GM19240 (cell line): ENCODE measurements at regions not wholly inside any gene's neighbourhood (a gene's known extent, or its start where the extent isn't known, plus 50 kb on each side); places are given as distances from the start of the nearest gene placed in this dataset.

ENCODE experiments used
- DNase-seq: peaks from one replicate; pipeline ENCODE4 v3.0.0; 2011; ENCODE audit warnings: low spot score; ENCODE audit not compliant: insufficient read length

DNA sequence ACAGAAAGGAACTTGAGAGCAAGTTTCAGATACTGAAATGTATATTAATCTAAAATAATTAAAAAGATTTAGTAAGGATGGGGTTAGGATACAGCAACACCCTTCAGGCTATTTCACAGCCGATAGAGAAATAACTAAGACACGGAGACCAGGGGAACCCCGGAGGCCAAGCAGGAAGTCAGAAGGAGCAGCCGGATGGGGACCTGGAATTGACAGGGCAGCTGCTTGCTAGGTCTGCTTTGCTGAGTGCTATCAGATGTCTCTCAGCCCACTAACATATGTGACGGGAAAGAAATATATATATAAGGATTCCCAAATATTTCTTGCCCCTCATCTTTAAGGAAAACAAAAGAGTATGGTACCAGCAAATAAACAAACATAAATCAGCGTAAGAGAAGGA lies 154.1 kb upstream of the CDH5 start:
- DNase-seq = no peak

DNA sequence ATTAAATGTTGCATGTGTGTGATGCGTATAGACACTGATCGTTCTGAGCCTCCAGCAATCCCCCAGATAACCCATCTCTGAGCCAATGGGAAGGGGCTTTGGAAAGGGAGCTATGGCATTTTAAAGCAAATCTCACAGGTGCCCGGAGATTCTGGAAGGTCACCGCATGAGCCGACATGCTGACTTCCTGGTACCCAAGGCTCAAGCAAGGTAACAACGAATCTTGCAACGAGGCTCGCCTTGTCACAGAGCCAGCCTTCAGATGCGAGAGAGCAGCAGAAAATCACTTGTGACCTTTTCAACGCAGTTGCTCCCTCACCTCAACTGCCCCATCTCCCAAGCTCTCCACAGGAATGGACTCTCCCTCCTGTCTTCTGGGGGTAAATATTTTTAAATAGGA lies 154.8 kb upstream of the CDH5 start:
- DNase-seq = no peak

DNA sequence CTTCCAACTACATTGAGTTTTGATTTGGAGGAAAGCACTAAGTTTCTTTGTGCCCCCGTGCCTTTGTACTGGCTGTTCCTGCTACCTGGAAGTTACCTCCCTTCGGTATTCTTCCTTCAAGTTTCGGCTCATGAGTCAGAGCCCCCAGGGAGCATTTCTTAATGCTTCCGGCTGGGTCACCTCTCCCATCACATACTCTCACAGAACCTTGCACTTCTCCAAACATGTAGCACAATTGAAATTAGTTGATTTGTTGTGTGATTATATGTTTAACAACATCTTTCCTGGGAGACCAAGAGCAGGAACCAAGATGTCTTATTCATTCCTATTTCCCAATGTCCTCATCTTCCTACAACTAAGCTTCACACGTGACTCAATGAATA lies 158.6 kb upstream of the CDH5 start:
- no peak for DNase-seq

DNA sequence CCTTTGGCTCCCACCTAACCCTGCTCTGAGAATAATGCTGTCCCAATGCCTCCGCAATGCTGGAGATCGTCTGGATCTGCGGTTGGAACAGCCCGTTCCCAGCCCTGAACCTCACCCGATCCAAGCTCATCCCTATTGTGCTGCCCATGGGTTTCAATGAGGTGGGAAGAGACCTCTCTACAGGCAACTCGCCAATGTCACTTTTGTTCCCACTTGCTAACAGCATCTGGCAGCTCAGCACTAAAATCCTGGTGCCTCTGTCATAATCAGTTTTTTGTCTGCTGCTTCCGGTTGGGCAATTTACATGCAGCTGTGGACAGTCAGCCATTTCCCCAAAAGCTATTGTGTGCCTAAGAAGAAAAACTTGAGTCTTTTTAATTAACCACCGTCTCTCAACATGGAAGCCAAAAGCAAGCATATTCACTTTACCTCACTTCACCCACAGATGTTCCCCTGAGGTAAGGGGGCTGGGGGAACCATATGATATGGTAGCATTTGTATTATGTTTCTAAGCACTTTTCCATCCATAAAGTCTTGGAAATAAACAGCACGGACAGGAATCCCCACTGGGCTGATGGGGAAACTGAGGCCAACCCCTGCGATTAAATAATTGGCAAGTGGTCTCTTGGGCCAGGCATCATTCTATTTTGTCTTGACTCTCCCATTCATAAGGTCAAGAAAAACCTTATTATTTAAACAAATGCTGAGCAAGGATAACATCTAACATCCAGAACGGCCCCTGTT lies 159.2 kb upstream of the CDH5 start:
- DNase-seq = no peak

DNA sequence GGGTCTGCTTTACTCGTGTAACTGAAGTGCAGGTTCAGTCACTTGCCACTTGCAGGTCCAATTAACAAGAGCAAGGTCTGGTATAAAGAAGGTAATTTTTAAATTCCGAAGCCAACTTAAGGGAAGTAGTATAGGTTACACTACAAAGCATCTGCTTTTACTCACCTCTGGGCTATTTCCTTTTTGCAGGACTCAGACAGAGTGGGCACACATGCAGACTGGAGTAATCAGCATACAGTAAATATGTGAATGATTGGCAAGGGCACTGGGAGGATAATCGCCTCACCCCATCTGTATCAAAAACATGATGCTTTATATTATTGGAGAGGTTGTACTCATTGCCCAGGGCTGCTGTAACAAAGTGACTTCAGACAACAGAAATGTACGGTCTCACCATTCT lies 160.1 kb upstream of the CDH5 start:
- no peak for DNase-seq

DNA sequence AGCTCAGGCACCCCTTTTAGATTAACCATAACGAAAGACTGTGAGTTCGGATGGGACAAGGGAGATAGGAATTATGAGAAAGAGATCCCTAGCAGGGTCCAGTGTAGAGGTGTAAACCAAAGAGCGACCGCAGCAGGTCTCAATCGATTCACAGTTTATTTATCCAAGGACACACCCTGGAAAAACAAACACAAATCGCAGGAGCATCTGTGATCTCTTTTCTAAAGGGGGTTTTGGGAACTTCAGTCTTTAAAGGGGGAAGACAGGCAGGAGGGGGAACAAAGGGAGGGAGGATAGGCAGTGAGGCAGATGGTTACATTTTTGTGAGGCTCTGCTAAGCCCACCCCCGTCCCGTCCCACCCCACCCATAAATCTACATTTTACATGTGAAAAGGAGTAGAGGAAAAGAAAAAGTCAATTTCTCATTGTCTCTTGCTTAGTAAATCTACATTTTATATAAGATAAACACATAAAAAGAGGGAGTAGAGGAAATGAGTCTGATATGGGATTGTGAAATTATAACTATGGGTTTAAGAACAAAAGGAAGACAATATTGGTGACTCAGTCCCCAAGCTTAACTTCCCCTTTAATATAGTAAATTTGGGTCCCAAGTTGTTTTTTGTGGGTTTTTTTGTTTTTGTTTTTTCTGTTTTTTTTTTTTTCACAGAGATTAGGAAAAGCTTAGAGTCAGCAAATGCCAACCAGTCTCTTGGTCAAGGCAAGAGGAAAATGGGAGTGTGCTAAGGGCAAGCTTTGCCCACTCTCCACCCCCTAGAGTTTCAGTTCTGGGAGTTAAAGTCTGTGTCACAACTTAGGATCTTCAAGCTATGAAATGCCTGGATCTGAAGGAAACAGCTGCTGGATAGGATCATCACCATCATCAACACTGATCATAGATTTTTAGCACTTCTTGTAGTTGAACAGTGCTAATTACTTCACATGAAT lies 160.9 kb upstream of the CDH5 start:
- no peak for DNase-seq

DNA sequence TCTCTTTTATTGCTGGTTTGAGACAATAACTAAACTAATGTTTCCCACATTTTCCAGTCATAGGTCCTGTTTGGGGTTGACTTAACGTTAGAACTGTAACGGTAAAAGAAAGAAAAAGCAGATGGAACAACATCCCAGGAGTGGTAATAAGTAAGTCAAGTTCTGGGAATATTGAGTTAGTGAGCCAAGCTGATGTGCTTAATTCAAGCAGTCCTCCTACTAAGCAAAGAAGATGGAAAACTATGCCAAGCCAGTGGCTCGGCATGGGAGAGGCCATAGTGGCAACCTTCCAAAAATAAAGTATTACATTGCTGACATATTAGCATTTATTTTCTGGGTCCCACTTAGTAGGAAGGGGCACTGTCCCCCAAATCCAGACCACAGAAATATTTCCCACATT lies 161.7 kb upstream of the CDH5 start:
- no peak for DNase-seq

DNA sequence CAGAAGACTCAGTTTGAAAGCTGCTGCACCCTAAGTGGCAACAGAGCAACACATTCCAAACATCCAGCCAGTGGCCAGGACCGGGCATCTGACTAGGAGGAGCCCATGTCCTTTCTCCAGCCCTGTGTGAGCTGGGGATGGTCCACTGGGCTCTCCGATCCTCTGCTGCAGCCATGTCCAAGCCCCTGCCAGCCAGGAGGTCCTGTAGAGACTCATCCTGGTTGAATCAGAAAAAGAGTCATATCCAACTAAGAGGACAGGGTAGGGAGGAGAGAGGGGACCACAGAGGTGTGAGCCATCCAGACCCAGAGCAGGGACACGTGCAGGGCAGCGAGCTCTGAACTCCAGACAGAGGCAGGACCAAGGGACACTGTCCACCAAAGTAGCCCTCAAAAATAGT lies 163.0 kb upstream of the CDH5 start:
- DNase-seq = no peak

DNA sequence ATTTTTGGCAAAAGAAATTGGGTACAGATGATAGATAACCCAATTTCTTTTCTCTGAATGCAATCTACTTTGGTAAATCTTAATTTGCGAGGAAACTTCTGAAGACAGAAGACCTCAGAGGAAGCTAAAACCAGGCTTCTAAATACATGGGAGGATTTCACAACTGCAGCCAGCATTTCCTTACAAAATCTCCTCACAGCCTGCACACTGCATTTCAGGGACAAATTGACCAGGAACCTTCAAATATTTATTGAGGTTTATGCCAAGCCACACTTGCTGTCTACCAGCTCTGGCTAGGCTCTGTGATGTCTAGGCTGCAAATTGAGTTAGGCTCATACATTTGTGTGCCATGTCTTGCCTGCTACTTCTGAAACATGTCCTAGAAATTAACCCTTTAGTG lies 167.3 kb upstream of the CDH5 start:
- no peak for DNase-seq

DNA sequence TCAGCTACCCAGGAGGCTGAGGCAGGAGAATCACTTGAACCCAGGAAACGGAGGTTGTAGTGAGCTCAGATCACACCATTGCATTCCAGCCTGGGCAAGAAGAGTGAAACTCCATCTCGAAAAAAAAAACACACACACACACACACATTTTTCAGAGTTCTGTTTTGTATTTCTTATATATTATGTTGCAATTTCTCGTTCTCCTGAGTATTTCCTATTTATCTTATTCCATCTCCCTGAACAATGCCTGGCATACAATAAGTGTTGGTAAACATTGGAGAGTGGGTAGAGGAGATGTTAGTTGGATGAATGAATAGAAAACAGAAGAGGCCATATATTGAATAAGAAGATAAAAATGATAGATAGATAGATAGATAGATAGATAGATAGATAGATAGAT lies 167.8 kb upstream of the CDH5 start:
- DNase-seq = no peak

DNA sequence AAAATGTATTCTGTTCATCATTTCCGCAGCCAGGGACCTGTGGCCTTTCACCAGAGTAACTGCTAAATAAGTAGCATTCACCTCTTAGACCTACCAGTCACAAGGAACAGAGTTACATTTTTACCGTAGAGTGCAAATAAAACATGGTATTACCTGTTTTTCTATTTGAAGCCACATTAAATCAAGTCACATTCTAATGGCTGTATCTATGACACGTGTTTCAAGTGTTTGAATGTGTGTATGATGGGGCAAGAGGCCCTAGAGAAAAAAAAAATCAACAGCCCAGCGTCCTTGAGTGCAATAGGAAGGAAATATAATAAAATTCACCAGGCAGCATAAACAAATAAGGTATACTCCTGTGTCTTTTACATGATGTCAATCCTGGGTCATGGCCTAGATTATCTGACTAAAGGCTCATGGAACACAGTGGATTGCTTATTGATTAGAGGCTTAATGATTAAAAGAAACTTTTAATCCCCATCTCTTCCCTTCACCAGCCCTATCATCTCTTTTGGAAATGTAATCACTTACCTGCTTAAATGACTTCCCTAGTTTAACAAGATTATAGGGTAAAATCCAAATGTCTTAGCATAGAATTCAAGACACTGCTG lies 168.7 kb upstream of the CDH5 start:
- no peak for DNase-seq

DNA sequence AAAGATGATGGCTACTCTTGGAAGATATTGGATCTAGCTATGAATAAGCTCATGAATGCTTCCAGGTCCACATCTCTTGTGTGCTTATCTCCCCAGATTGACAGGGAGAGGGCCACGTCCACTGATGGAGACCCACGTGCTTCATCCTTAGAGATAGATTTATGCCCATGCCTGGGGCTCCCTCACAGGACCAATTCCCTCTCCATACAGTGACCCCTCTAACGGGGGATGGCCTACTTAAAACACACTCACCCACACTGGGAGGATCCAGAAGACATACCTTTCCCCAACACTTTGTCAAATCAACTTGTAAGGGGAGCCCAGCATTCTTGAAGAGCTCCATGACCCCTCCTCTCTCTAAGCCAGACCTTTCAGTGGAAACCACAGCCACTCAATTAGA lies 169.7 kb upstream of the CDH5 start:
- DNase-seq = no peak

DNA sequence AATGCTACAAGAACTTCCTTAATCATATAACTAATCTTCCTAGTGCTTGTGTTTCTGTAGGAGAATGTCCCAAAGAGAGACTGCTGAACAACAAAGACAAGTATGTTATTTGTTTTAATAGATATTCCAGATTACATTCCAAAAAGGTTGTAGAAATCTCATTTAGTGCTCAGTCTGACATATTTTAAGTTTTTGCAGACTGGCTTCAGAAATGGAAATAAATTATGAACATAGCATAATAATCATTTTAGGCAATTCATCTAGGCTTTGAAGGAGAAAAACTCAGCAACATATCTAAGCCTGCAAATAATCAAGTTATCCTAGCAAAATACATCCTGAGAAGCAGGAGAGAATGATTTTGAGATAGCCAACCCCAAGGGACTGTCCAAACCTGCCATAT lies 171.6 kb upstream of the CDH5 start:
- DNase-seq = no peak

DNA sequence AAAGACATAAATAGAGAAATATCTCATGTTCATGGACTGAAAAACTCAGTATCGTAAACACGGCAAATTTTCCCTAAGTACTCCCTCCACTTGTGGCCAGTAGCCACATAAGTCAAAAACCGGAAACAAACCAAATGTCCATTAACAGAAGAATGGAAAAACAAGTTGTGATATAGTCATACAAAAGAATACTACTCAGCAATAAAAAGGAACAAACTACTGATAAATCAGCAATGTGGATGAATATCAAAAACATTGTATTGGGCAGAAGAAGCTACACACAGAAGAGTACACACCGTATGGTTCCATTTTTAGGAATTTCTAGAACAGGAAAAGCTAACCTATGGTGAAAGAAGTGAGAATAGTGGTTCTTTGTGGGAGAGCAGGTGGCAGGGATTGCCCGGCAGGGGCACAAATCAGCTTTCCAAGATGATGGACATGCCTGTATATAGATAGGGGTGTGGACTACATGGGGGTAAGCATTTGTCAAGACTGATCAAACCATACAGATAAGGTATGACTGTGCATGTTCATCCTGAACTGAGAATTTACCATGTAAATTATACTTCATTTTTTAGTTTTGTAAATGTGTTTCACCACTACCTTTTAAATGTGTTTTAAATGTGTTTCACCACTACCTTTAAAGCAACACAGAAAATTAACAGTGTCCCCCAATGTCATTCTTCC lies 172.8 kb upstream of the CDH5 start:
- DNase-seq = no peak

DNA sequence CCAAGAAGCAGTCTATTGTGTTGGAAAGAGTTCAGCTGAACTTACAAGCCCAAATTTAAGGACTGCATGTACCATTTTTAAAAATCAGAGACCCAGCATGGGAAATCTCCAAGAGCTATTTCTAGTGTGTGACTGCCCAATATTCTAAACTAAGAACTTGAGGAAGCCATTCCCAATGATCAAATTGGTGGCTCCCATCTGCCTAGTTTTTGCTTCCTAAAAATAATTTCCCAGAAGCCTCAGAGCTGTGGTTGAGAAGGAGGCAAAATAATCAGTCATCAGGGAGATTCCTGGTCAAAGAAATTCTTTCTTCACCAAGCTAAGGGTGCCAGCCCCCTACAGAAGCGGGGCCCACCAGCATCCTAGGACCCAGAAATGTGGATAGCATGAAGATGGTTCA lies 176.1 kb upstream of the CDH5 start:
- DNase-seq = no peak

DNA sequence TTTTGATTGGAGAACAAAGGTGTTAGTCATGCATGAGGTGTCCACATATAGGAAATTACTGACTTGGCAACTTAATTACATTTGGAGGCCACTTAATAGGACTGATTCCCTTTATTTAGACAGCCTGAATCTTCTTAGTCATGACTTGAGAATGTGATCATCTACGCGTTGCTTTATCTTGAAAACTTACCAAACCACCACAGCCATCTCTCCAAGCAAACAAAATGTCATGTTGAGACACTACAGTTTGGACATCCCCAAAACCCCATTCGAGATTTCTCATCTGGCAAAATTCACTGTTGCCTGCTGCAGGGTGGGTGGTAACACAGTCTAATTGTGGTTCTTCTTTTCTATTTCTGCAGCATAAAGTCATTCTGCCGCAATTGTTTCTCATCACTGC lies 176.5 kb upstream of the CDH5 start:
- no peak for DNase-seq

DNA sequence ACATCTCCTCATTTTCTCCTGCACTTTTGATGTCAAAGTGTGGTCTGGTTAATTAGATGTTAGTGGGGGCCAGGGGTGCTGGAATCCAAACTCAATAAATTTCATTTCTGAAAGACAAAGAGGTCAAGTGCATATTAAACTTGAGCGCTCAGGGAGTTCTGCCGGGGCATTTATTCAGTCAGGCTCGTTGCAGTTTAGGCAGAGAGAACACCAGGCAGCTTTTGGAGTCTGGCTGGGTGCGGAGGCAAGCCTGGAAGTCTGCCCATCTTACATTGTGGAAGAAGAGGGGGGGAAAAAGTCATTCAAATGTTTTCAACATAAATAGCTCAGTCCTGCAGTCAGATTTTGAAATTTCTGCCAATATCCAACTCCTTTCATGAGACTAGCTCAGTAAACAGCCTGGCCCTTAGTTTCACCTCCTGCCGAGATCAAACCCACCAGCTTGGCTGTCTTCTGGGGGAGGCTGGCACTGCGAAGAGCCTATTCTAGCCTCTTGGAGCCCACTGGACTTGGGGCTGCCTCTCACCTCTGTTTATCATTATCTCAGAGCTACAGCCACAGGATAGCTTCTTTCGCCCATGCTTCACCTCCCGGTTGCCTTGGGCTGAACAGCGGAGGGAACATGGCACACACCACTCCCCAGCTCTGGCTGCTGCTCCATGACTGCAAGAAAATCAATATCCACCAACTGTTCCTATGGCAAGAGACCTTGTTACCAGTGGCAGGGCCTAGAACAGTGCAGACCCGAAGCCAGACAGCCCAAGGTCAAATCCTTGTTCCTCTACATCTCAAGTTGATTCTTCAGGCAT lies 177.4 kb upstream of the CDH5 start:
- no peak for DNase-seq

DNA sequence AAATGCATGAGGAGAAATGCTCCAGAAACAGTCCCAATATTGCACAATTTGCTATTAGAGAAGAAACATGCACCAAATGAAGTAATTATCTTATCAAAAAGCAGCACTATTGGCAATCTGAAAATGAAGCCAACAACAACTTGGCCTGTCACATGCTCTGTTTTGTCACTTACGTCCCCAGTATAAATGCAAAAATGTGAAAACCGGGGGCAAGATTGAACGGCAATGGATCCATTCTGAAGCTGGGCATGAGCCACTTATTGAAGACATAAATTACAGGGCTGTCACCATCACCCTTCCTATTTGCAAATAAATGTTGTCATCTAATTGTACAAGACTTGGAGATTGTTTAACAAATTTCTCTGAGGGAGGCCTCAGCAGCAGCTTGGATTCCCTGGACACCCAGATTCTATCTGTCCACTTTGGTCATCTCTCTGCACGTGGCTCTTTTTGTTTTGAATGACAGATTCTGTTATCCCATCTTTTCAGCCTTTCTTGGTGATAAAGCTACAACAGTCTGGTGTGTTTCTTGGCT lies 180.2 kb upstream of the CDH5 start:
- no peak for DNase-seq

DNA sequence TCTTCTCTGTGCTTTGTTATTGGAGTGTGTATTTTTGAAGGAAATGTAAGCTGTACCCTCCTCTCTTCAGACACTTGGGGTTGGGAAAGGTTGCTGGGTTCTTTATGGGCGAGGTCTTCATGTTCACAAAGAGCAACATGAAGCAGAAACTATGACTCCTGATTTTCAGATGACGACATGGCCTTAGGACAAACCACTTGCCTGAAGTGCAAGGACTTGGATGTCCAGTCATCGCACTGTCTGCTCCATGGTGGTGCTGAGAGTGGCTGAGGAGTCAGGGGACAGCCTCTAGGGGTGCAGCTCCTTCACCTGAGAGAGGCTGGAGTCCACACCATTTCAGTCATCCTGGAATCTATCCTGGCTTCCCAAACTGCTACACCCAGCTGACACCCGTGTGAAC lies 183.9 kb upstream of the CDH5 start:
- DNase-seq = no peak

DNA sequence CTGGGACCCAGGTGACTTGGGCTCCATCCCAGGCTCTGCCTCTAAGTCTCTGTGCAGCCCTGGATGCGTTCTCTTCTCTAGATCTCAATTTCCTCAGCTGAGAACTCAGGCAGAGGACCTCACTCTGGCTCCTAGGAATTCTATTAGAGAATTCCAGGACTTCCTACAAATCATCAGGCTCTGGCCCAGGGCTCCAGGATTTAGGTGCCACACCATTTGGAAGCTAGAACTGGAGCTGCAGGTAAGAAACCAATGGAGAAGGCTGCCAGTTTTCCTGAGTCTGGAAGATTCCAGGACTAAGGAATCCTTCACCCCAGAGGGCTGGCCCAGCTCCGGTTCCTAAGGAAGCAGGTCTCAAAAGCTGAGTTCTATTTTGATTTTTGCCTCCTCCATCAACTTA lies 189.8 kb upstream of the CDH5 start:
- DNase-seq = no peak

DNA sequence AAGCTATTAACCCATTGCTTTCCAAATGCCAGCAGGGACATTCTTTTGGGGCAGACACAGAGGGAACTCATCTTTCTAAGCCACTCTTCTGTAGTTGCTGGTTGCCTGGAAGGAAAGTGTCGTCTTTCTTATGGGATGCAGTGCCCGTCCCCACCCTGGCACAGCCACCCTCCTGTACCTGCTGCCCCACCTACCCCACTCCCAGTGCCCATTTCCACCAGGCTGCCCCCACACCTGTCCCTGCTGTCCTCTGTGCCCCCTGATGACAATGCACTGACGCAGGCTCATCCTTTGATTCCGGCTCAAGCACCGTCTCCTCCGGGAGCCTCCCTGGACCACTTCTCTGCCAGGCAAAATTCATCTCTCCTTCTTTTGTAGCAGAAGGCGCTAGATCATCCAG lies 190.4 kb upstream of the CDH5 start:
- no peak for DNase-seq
